ENCODE measurements at regions not wholly inside any gene's neighbourhood (a gene's known extent, or its start where the extent isn't known, plus 50 kb on each side); places are given as distances from the start of the nearest gene placed in this dataset.

- intact Hi-C loops (cut with micrococcal nuclease), result loop anchor here (2.0 kb wide), 1 partner anchor 14 kb away; no protein-coding TSS in a partner anchor
- 0 out of 2 replicates have a peak, but pooled peaks cover 3% of the 10 kb centered on the region for H3K9me3 ChIP-seq (ENCODE audit: control insufficient read depth, insufficient read depth, low read length)
- no peaks in the 10 kb centered on the region; the same call in 1 of the 2 replicates for H3K36me3 ChIP-seq (ENCODE audit: control insufficient read depth, insufficient read depth, low read length)
- no peak overlapping the region for H2BK5ac ChIP-seq (ENCODE audit: low read depth, low read length, poor library complexity, severe bottlenecking)
- dilution Hi-C loops (cut with HindIII; ENCODE audit: low sequenced_read_pairs, unreplicated experiment), result no loop called here
- no peaks in the 10 kb centered on the region for H3K9me1 ChIP-seq (ENCODE audit: insufficient read depth, low read length)
- ChIA-PET CTCF (no interaction called here), POLR2A (ENCODE audit: unreplicated experiment) (no interaction called here)
- no peak overlapping the region for H2BK20ac ChIP-seq (ENCODE audit: low read depth, low read length)
- DNase-seq, result no peak
- no peaks in the 10 kb centered on the region; a peak in 1 of 4 replicates for H3K79me1 ChIP-seq (ENCODE audit: low read depth in 1 of 2, low read length in 2 of 2)
- H3K4me3 ChIP-seq (ENCODE audit: insufficient read depth, low read depth, low read length), result no peak overlapping the region
- no peak overlapping the region for H4K5ac ChIP-seq (ENCODE audit: low read depth, low read length)
- H4K8ac ChIP-seq (ENCODE audit: low read depth in 2 of 2, low read length in 2 of 2), result no peak overlapping the region
- no peaks in the 10 kb centered on the region for H4K20me1 ChIP-seq (ENCODE audit: insufficient read depth, low read length)
- H3K14ac ChIP-seq (replicated peaks; ENCODE audit: low read depth, low read length), result no peak overlapping the region
- no peak overlapping the region for H2AK5ac ChIP-seq (ENCODE audit: low read depth, low read length)
- H3K4me1 ChIP-seq (ENCODE audit: control insufficient read depth, insufficient read depth, low read length), result peaks cover 2% of the 10 kb centered on the region; the same call in 1 of the 2 replicates
- H3K9ac ChIP-seq (ENCODE audit: low read depth, low read length), result no peak overlapping the region
- no peak overlapping the region for H2BK120ac ChIP-seq (ENCODE audit: low read depth, low read length)
- no TSS peak for BruUV-seq (replicated peaks)
- no peak overlapping the region for H2AK9ac ChIP-seq (replicated peaks; ENCODE audit: low read depth, low read length, poor library complexity)
- in situ Hi-C loops (cut with MboI; ENCODE audit: low sequenced_read_pairs), result no loop called here
- H3K27ac ChIP-seq (ENCODE audit: insufficient read depth, low read length), result no peak overlapping the region
- H3K27me3 ChIP-seq (ENCODE audit: control insufficient read depth, insufficient read depth, low read length), result no peaks in the 10 kb centered on the region
- H3K56ac ChIP-seq (ENCODE audit: extremely low read depth, insufficient read depth, low read length), result no peak overlapping the region
- no peak overlapping the region for H4K91ac ChIP-seq (ENCODE audit: insufficient read depth, low read depth, low read length)
- TF ChIP-seq CEBPB (IDR thresholded peaks at IDR 0.05; ENCODE audit: low read depth, low read length) (no peak), RCOR1 (IDR thresholded peaks at IDR 0.05; ENCODE audit: insufficient replicate concordance, low read length) (no peak), NFE2L2 (IDR thresholded peaks at IDR 0.05; ENCODE audit: low read depth, low read length) (no peak), RAD21 (IDR thresholded peaks at IDR 0.05; ENCODE audit: low read length) (no peak), USF2 (IDR thresholded peaks at IDR 0.05; ENCODE audit: low read depth, low read length) (no peak), POLR2A (IDR thresholded peaks at IDR 0.05; ENCODE audit: low read depth, low read length) (no peak), BHLHE40 (IDR thresholded peaks at IDR 0.05; ENCODE audit: low read depth, low read length) (no peak), ELK1 (IDR thresholded peaks at IDR 0.05; ENCODE audit: borderline replicate concordance, low read depth, low read length) (no peak), MAZ (IDR thresholded peaks at IDR 0.05; ENCODE audit: borderline replicate concordance, low read depth, low read length) (no peak), MAFK (IDR thresholded peaks at IDR 0.05; ENCODE audit: low read depth, low read length) (no peak), CHD1 (IDR thresholded peaks at IDR 0.05; ENCODE audit: low read depth, low read length) (no peak), SMC3 (IDR thresholded peaks at IDR 0.05; ENCODE audit: low read depth, low read length) (no peak), FOS (IDR thresholded peaks at IDR 0.05; ENCODE audit: low read depth, low read length) (no peak), CTCF (conservative IDR thresholded peaks at IDR 0.05; ENCODE audit: low read depth, low read length) (no peak), MXI1 (IDR thresholded peaks at IDR 0.05; ENCODE audit: borderline replicate concordance, low read depth, low read length) (no peak), RFX5 (IDR thresholded peaks at IDR 0.05; ENCODE audit: low read depth, low read length) (no peak)
- WGBS, 2 experiments (ENCODE audit: extremely low coverage in 2 of 2, insufficient read length in 1 of 2), result 40% methylated on average over 1 of the region's 3 CpGs; no CpG with 5 or more reads in 1 of the 2 experiments
- no peak overlapping the region for H2AFZ ChIP-seq (replicated peaks; ENCODE audit: low read length, poor library complexity)
- H3K18ac ChIP-seq (ENCODE audit: low read depth, low read length), result no peak overlapping the region
- H3K23ac ChIP-seq (ENCODE audit: low read depth, low read length), result no peak overlapping the region
- H3K4me2 ChIP-seq (ENCODE audit: low read depth, low read length), result no peak overlapping the region
- H2BK15ac ChIP-seq (ENCODE audit: low read depth, low read length), result no peak overlapping the region
- no peak for ATAC-seq (ENCODE audit: low read depth)
- no peak overlapping the region for H3K4ac ChIP-seq (ENCODE audit: low read depth, low read length)
These were observed 437.4 kb upstream of the SOX5 start for GRCh38 chr12:24386836-24387235.

Data from IMR-90 (cell line).